ENCODE measurements at regions not wholly inside any gene's neighbourhood (a gene's known extent, or its start where the extent isn't known, plus 50 kb on each side); places are given as distances from the start of the nearest gene placed in this dataset.
"Not testable (repeated sequence)": the region's sequence is repeated elsewhere in the genome, so short reads cannot be mapped to it uniquely, and the experiment has no call there.

DNA sequence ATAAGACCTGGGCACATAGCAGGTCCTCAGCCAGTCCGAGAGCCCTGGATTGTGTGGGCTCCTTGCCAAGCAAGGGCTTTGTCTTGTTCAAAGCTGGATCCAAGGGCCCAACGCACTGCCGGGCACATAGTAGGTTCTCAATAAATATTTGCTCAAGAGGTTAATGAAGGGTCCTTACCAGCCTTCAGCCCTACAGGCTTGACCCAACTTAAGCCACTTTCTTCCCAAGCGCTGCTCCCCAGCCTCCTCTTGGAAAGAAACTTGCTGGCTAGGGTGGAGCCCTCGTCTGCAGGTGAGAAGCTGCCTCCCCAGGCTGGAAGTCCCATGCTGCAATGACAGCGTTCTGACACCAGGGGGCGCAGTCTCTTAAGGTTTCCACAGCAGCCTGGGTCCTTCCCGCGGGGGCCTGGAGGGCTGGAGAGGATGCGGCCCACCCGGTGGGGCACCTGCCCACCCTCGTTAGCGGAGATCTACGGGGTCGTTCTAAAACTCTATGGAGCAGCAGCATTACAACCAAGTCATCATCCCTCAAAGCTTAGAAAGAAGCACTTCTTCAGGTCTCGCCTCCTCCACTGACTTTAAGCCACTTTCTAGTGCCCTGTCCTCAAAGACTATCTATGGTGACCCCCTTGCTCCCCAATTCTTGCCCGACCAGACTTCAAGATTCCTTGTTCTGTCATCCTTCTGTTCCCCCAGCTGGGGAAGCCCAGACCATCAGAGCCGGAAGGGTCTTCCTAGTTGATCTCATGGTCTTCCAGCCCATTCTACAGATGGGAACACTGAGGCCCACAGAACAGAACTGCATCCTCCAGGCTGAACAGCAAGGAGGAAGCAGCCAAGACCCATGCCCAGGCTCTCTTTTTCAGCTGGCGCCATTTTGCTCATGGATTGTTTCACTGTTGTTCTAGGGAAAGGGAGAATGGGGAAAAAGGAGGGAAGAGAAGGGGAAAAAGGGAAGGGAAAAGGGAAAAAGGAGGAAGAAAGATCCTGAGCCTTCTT is 115.4 kb downstream of the LHX2 start:
- peak; percentile 72 for DNase-seq

DNA sequence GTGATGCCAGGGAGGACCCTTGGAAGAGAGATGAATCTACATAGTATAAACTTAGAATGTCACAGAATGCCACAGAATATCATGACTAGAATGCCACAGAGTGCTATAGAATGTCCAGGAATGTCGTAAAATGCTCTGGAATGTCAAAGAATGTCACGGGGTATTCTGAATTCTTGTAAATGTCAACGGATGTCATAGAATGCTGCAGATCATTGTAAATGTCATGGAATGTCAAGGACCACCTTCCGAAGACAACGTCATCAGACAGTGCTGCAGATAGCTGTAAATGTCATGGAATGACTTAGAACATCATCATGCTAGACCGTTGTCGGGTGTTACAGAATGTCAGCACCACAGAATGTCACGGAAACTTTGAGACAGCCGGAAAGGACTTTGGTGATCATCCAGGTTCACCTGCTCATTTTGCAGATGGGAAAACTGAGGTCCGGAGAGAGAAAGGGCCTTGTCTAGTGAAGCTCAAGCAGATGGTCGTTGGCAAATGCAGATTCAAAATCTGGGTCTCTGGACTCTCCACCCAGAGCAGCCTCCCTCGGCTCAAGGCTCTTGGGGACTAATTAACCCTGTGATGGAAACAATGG is 117.1 kb downstream of the LHX2 start:
- no peak for DNase-seq

DNA sequence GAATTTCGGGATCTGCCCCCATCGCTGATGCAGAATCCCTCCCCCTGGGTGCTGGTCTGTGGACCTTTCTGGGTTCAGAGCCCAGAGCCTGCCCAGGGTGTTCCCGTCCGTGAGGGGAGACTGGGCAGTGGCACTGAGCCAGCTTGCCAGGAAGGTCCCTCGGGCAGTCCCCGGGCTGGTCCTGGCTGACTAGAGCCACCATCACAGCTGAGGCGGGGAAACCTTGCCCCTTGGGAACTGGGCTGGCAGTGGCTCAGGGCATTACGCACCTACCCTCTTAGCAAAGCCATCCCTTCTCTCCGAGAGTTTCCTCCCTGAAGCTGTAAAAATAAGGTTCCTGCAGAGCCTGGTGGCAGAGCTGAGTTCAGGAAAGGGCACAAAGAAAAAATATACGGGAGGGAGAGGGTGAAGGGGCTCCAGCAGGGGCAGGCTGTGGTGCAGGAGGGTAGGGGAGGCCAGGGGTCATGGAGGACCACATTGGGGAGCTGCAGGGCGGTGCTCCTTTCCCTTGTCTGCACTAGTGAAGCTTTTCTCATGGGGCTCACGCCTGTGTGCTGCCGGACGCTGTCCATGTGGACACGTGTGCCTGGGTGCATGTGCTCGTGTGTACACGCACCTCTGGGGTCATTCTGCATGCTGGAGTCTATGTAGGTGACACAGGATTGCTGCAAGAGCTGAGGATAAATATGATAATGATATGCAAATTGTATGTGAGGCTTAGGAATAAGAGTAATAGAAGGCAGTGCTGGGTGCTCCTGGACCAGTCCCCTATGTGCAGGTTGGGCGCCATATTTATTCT is 118.9 kb downstream of the LHX2 start:
- DNase-seq: no peak

DNA sequence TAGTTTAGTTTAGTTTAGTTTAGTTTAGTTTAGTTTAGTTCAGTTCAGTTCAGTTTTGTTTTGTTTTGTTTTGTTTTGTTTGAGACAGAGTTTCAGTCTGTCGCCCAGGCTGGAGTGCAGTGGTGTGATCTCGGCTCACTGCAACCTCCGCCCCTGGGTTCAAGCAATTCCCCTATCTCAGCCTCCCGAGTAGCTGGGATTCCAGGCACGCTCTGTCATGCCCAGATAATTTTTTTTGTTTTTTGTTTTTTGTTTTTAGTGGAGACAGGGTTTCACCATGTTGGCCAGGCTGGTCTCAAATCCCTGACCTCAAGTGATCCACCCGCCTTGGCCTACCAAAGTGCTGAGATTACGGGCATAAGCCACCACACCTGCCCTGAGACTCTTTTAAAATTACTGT is 120.0 kb downstream of the LHX2 start:
- not testable (repeated sequence) for DNase-seq

DNA sequence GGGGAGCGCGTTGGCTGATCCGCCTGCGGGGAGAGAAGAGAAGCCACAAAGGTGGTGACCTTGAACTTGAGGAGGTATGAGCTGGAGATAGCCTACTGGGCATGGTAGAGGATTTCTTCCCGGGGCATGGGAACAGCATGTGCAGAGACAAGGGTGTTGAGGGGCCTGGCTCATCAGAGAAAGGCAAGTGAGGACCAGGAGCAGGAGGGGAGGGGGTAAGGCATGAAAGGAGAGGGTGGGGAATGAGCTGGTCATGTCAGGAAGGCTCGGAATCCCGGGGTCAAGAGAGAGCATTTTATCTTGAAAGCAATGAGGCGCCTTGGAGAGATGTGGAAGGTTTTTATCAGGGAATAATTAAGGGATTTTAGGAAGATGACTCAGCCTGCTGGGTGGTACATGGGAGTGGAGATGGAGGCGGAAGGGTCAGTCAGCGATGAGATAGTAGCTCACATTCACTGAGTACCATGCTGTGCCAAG is 121.1 kb downstream of the LHX2 start:
- no peak for DNase-seq

DNA sequence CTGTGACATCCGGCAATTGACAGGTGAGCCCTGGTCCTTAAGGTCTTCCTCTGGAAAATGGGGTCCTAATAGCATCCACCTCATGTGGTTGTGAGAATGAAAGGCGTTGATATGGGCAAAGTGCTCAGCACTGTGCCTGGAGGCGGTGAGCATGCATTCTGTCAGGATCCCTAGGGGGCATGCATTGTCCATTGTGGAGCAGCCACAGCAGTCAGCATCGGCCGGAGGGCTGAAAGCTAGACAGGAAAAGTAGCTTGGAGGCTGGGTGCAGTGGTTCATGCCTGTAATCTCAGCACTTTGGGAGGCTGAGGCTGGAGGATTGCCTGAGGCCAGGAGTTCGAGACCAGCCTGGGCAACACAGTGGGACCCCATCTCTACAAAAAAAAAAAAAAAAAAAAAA is 122.2 kb downstream of the LHX2 start:
- DNase-seq: peak; percentile 17

DNA sequence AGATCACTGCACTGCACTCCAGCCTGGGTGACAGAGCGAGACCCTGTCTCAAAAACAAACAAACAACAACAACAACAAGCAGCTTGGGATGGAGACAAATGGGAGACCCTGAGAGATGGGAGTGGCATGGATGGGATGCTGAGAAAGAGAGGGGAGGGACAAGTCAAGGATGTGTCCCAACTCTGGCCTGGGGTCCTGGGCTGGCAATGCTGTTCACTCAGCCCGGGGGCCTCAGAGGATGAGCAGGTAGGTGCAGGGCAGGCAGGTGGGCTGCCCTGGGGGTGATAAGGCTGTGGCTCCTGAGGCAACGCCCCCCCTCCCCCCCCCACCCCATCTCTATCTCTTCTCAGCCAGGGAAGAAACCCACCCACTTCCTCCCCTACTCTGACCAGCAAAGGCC is 123.0 kb downstream of the LHX2 start:
- DNase-seq: no peak

DNA sequence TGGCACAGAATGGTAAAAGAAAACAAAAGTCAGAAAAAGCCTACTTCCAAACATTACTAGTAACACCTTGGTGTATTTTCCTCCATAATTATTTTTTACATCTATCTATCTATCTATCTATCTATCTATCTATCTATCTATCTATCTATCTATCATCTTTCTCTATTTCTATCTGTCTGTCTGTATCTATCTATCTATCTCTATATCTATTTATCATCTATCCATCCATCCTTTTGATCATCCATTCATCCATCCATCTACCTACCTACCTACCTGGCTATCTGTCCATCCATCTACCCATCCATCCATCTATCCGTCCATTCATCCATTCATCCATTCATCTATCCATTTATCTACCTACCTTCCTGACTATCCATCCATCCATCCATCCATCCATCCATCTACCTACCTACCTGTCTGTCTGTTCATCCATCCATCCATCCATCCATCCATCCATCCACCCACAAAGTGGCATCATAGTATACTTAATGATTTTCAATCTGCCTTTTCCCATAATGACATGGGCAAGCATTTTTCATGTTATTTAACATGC is 121.9 kb upstream of the NEK6 start:
- no peak for DNase-seq

DNA sequence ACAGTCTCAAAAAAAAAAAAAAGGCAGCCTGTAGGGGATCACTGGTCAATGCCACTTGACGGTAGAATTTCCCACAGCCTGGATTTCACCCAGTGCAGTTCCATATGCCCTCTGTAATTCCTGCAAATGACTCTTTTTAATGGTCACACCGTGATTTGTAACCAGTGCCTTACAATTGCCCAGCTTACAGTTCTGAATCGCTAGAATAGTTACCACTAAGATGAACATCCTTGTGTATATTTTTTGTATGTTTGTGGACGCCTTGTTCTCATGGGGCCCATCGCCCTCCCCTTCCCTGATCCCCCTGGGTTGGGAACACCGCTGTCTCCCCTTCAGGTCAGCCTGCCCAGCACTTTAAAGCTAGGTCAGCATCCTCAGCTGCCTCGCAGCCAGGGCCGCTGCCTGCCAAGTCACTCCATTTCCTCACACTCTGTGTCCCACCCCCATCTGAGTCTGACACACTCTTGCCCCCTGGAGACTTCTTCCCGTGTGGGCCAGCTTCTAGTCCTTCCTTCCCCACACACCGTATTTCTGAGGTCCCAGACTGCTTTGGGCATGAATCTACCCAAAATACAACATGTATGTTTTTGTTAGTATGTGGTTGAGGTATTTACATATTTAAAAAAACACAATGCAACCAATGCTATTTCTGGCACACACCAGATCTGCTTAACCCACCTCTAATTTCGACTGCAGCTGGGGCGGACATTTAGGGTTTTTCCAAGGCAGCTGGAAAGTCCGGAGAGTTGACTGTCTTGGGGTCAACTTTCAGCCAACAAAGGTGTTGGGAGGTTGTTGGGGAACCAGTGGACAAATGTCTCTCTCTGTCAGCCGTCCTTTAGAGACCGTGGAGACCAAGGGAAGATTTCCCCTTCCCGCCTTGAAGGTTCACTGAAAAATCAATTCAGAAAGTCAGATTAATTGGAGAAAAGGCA is 120.5 kb upstream of the NEK6 start:
- DNase-seq: no peak

DNA sequence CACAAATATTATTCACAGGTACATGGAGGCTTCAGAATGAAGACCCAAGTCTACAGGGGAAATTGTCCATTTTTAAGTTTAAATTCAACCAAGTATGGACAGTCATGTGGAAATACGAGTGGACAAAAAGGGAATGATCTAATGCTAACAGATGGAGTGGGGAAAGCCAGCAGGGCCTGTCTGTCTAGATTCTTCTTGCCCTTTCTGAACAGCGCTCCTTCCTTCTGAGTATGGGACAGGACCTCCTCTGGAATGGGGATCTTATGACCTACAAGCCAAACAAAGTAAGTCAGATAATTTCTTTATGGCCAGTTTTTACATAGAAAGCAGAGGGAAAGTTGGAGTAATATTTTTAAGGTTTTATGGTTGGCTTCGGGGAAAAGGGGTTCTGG is 119.8 kb upstream of the NEK6 start:
- no peak for DNase-seq

DNA sequence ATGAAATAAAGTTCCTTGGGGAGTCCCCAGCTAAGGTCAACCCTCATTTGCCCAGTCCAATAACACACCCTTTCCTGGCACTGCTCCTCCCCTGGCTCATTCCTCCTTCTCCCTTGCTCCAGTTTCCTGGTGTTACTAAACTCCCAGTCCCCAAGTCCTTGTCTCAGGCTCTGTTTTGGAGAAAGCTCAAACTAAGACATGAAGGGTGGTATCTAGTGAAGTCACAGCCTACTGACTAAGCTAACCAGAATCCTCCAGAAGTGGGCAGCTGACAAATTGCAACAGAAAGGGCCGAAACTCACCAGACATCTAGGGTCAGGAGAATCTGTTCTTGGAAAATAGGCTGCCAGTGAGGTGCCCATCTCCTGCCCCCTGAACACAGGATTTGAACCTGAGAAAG is 118.7 kb upstream of the NEK6 start:
- no peak for DNase-seq

DNA sequence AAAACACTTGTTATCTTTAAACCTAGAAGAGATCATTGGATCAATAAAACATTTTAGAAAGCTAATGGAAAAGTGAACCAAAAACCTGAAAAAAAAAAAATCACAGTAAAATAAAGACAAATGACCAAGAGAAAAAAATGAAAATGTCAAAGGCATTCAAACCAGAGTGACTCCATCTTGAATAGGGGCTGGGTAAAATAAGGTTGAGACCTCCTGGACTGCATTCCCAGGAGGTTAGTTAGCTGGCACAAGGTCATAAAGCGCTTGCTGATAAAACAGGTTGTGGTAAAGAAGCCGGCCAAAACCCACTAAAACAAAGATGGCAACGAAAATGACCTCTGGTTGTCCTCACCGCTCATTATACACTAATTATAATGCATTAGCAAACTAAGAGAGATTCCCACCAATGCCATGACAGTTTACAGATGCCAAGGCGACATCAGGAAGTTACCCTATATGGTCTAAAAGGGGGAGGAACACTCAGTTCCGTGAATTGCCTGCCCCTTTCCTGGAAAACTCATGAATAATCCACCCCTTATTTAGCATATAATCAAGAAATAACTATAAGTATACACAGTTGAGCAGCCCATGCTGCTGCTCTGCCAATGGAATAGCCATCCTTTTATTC is 116.7 kb upstream of the NEK6 start:
- DNase-seq: no peak

DNA sequence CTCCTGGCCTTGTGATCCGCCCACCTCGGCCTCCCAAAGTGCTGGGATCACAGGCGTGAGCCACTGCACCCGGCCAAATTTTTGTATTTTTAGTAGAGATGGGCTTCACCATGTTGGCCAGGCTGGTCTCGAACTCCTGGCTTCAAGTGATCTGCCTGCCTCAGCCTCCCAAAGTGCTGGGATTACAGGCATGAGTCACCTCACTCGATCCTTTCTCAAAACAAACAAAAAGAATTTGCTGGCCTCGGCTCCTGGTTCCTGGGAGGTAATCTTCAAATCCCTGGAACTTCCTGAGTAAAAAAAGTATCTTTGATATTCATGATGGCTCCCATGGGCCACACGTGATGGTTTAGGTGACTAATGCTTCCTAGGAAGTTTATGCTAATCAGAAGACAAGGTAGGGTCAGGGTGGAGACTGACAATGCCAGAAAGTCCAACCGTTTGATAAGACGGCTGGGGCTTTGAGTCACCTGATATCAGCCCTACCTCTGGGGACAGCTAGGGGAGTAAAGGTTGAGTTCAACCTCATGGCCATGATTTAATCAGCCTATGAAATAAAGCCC is 113.1 kb upstream of the NEK6 start:
- not testable (repeated sequence) for DNase-seq

DNA sequence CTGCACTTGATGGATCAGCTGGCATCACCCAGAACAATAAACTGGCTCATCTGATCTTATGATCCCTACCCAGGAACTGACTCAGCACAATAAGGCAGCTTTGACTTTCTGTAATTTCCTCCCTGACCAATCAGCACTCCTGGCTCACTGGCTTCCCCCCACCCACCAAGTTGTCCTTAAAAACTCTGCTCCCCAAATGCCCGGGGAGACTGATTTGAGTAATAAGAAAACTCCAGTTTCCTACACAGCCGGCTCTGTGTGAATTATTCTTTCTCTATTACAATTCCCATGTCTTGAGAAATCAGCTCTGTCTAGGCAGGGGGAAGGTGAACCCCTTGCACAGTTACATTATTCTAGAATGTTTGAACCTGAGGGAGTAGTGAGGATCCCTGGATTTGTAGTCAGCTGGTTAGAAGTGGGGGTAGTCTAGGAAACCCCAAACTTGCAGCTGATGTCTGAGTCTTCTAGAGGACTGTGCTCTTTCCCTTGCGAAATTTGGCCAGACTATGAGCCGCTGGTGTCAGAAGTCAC is 111.7 kb upstream of the NEK6 start:
- DNase-seq: no peak

DNA sequence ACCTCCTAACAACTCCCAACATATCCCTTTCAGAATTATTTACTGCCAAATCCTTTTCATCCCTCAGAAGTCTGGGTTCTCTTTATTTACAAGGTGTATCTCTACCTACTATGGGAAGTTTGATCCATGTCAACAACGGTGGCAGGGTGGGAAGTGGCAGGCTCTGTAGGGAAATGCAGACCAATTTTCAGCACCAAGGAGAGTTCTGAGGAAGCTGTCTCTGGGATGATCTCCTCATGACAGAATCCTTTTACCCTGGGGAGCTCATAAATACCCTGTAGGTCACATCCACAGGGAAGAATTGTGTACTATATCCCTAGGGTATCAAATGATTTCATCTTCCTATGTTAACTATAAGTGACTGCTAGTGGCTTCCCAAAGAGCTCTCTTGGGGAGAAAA is 107.8 kb upstream of the NEK6 start:
- DNase-seq: no peak

DNA sequence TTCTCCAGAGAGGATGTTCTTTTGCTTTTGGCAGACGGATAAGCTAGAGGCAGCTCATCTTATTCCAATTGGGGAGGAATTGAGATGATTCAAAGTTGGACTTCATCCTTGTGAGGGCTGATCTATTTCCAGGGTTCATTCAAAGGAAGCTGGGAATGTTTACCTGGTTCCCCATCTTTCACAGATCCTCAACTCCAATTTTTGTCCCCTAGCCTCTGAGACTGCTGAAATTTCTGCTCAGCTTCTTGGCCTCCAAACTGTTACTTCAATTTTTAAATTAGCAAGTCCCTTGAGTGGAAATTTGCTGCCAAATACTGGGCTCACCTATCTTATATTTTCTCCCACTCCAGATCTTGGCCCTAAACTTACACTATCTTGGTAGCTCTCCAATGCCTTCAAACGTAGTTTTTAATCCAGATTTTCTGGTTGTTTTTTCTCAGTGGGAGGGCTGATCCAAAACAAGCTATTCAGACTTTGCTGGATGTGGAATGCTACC is 93.9 kb upstream of the NEK6 start:
- DNase-seq: no peak

DNA sequence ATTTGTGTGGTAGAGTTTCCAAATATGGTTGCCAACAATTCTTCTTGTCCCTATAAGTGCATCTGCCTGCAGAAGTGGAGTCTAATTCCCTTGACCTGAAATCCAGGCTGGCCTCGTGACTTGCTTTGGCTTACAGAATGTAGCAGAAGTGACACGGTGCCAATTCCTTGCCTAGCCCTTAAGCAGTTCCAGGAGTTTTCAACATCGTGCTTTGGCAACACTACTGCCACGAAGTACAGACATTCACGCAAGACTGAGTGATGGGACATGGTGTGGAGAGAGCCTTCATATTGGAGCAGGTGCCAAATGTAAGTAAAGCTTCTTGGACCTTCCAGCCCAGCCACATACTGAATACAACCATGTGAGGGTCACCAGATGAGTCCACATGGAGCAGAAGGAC is 92.9 kb upstream of the NEK6 start:
- no peak for DNase-seq

DNA sequence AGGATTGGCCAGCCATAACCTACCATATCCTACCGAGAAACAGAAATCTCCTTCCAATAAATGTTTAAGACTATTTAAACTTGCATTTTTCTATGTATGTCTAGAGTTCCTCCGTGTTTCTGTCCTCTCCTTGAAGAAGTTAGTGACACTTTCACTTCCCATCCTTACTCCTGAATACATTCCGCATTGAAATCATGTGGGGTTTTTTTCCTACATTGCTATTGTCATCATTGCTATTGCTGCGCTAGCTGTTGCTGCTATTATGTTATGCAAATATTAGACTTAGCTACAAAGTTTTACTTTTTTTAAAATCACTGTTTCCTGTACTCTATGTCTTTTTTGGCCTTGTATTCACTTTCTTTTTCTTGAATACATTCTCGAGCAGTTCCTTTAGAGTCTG is 83.3 kb upstream of the NEK6 start:
- DNase-seq: no peak

DNA sequence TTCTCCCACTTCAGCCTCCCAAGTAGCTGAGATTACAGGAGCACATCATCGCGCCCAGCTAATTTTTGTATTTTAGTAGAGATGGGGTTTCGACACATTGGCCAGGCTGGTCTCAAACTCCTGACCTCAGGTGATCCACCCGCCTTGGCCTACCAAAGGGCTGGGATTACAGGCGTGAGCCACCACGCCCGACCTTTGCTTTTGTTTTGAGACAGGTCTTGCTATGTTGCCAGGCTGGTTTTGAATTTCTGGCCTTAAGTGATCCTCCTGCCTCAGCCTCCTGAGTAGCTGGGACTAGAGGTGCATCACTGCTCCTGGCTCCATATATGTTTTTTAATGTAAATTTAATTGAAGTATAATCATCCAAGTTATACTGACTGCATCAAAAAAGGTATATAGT is 80.2 kb upstream of the NEK6 start:
- not testable (repeated sequence) for DNase-seq

DNA sequence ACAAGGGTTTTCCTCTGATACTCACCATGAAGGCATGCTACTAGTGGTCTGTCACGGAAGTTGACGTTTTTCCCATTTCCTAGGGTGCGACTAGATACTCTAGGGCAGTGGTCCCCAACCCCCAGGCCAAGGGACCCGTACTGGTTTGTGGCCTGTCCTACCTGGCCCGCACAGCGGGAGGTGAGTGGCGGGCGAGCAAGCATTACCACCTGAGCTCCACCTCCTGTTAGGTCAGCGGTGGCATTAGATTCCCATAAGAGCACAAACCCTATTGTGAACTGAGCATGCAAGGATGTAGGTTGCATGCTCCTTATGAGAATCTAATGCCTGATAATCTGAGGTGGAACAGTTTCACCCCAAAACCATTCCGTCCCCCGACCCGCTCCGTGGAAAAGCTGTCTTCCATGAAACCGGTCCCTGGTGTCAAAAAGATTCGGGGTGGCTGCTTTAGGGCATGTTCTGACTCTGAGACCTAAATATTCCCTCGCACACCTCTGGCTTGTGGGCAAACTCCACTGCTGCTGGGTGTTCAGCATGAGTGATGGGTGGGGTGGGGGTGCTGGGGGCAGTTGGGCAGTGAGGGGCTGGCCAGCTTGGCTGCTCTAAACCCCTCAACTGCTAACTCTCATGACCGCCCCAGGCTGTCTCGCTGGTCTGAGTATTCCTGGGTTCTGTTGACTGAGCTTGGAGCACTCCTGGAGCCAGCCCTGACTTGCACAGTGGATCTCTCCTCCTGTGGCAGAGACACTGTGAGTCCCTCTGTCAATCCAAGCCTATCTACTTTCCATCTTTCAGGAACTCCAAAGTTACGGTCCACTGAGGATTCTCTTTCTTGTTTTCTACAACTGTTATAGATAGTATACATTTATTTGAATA is 78.3 kb upstream of the NEK6 start:
- no peak for DNase-seq
